Neural cell (in vitro differentiated cells): ENCODE measurements at regions not wholly inside any gene's neighbourhood (a gene's known extent, or its start where the extent isn't known, plus 50 kb on each side); places are given as distances from the start of the nearest gene placed in this dataset.

Source experiments
- H2AFZ ChIP-seq: fragments of 200-600, 300-800 bp; sonication (generic), shearing (Covaris generic); 2 replicates; pipeline ENCODE4 v1.6.0; 2014; ENCODE audit warnings: low read depth, mild to moderate bottlenecking, antibody characterized with exemption, low read length, moderate library complexity
- H3F3A ChIP-seq: fragments of 200-600 bp; shearing (Covaris generic); 2 replicates; pipeline ENCODE4 v1.6.1; 2016; ENCODE audit warnings: mild to moderate bottlenecking, moderate library complexity, mixed read lengths, antibody characterized with exemption, low read length; ENCODE audit not compliant: insufficient read depth, poor library complexity, severe bottlenecking
- H3K27ac ChIP-seq: fragments of 200-600, 300-800 bp; sonication (generic), shearing (Covaris generic); 2 replicates; pipeline ENCODE4 v1.5.1; 2014; ENCODE audit warnings: mild to moderate bottlenecking, low read length, moderate library complexity
- H3K27me3 ChIP-seq: fragments of 300-800, 200-600 bp; sonication (generic), shearing (Covaris generic); 2 replicates; pipeline ENCODE4 v1.6.0; 2014; ENCODE audit warnings: mild to moderate bottlenecking, low read depth, low read length, moderate library complexity; ENCODE audit not compliant: insufficient read depth
- H3K36me3 ChIP-seq: fragments of 300-800, 200-600 bp; sonication (generic), shearing (Covaris generic); 2 replicates; pipeline ENCODE4 v1.5.1; 2014; ENCODE audit warnings: mild to moderate bottlenecking, antibody characterized with exemption, low read length, moderate library complexity; ENCODE audit not compliant: insufficient read depth
- H3K4me2 ChIP-seq: fragments of 300-800, 200-600 bp; sonication (generic), shearing (Covaris generic); 2 replicates; pipeline ENCODE4 v1.6.0; 2014; ENCODE audit warnings: mild to moderate bottlenecking, low read length
- H3K4me3 ChIP-seq: fragments of 300-800, 200-600 bp; sonication (generic), shearing (Covaris generic); 2 replicates; pipeline ENCODE4 v1.5.1; 2014; ENCODE audit warnings: mild to moderate bottlenecking, low read length, moderate library complexity
- H3K79me2 ChIP-seq: fragments of 200-600 bp; shearing (Covaris generic); replicated peaks from 2 replicates; pipeline ENCODE4 v1.6.0; 2014; ENCODE audit warnings: mild to moderate bottlenecking, low read length, moderate library complexity; ENCODE audit not compliant: insufficient read depth
- H3K9ac ChIP-seq: fragments of 300-800, 200-600 bp; sonication (generic), shearing (Covaris generic); 2 replicates; pipeline ENCODE4 v1.6.1; 2016; ENCODE audit warnings: mild to moderate bottlenecking, low read length, mixed read lengths
- H3K9me2 ChIP-seq: fragments of 200-600 bp; shearing (Covaris generic); 2 replicates; pipeline ENCODE4 v1.6.1; 2016; ENCODE audit warnings: mild to moderate bottlenecking, low read length, mixed read lengths; ENCODE audit not compliant: insufficient read depth
- H3K9me3 ChIP-seq: fragments of 200-600, 300-800 bp; sonication (generic), shearing (Covaris generic); 2 replicates; pipeline ENCODE4 v1.6.1; 2016; ENCODE audit warnings: mild to moderate bottlenecking, mixed run types, low read length, moderate library complexity, mixed read lengths
- H4K20me1 ChIP-seq: fragments of 200-600 bp; shearing (Covaris generic); 2 replicates; pipeline ENCODE4 v1.6.1; 2016; ENCODE audit warnings: mild to moderate bottlenecking, mixed run types; ENCODE audit not compliant: insufficient read depth
- CTCF ChIP-seq: fragments of 450-650 bp; IDR thresholded peaks from 2 replicates; pipeline ENCODE4 v1.5.1; 2014; ENCODE audit warnings: antibody characterized with exemption, mild to moderate bottlenecking, moderate library complexity; ENCODE audit not compliant: poor library complexity, severe bottlenecking
- EP300 ChIP-seq: fragments of 450-650 bp; conservative IDR thresholded peaks from 2 replicates; pipeline ENCODE4 v1.6.1; 2014; ENCODE audit warnings: antibody characterized with exemption, mild to moderate bottlenecking, moderate library complexity; ENCODE audit not compliant: poor library complexity, severe bottlenecking
- EZH2 ChIP-seq: fragments of 200-600, 300-800 bp; shearing (Covaris generic), sonication (generic); IDR thresholded peaks from 2 replicates; pipeline ENCODE4 v1.6.1; 2014; ENCODE audit warnings: antibody characterized with exemption, low read length, borderline replicate concordance, mild to moderate bottlenecking; ENCODE audit not compliant: insufficient read depth, poor library complexity, severe bottlenecking
- MXI1 ChIP-seq: fragments of 450-650 bp; conservative IDR thresholded peaks from 2 replicates; pipeline ENCODE4 v1.6.1; 2014; ENCODE audit warnings: antibody characterized with exemption, mild to moderate bottlenecking; ENCODE audit not compliant: poor library complexity, severe bottlenecking
- POLR2AphosphoS5 ChIP-seq: IDR thresholded peaks from 2 replicates; pipeline ENCODE4 v1.6.1; 2012
- RAD21 ChIP-seq: fragments of 450-650 bp; conservative IDR thresholded peaks from 2 replicates; pipeline ENCODE4 v1.6.1; 2014; ENCODE audit warnings: antibody characterized with exemption, mild to moderate bottlenecking, moderate library complexity
- REST ChIP-seq: IDR thresholded peaks from 2 replicates; pipeline ENCODE4 v1.6.1; 2012; ENCODE audit warnings: borderline replicate concordance
- SMC3 ChIP-seq: fragments of 450-650 bp; conservative IDR thresholded peaks from 2 replicates; pipeline ENCODE4 v1.6.1; 2014; ENCODE audit warnings: antibody characterized with exemption, mild to moderate bottlenecking, moderate library complexity; ENCODE audit not compliant: poor library complexity
- TAF1 ChIP-seq: IDR thresholded peaks from 2 replicates; pipeline ENCODE4 v1.6.1; 2012; ENCODE audit warnings: low read depth

GRCh38 chr18:44238911-44239310 lies 441.8 kb upstream of the SETBP1 start:
- Histone ChIP-seq H3K9me2 (no peaks in the 10 kb centered on the region), H3K4me2 (no peak overlapping the region), H3K36me3 (no peaks in the 10 kb centered on the region), H3K27me3 (no peaks in the 10 kb centered on the region), H4K20me1 (no peaks in the 10 kb centered on the region), H3F3A (no peaks in the 10 kb centered on the region), H3K27ac (no peak overlapping the region), H2AFZ (no peak overlapping the region), H3K4me3 (no peak overlapping the region), H3K9ac (no peak overlapping the region), H3K79me2 (no peaks in the 10 kb centered on the region), H3K9me3 (no peaks in the 10 kb centered on the region)
- TF ChIP-seq CTCF (no peak), EZH2 (no peak), TAF1 (no peak), POLR2AphosphoS5 (no peak), REST (no peak), EP300 (no peak), MXI1 (no peak)

- Histone ChIP-seq H3K27ac (no peak overlapping the region), H3K9me3 (no peaks in the 10 kb centered on the region), H3K4me2 (no peak overlapping the region), H3K9ac (no peak overlapping the region), H2AFZ (no peak overlapping the region), H3K9me2 (no peaks in the 10 kb centered on the region), H4K20me1 (no peaks in the 10 kb centered on the region), H3F3A (no peaks in the 10 kb centered on the region), H3K79me2 (no peaks in the 10 kb centered on the region), H3K27me3 (no peaks in the 10 kb centered on the region), H3K36me3 (no peaks in the 10 kb centered on the region), H3K4me3 (no peak overlapping the region)
- TF ChIP-seq EP300 = no peak
- no peak for TF ChIP-seq REST
- no peak for TF ChIP-seq TAF1
- no peak for TF ChIP-seq SMC3
- TF ChIP-seq RAD21 = no peak
- no peak for TF ChIP-seq EZH2
- no peak for TF ChIP-seq MXI1
- TF ChIP-seq POLR2AphosphoS5 = no peak
- TF ChIP-seq CTCF = no peak
Measured at GRCh38 chr18:44241020-44241419, 439.7 kb upstream of the SETBP1 start.
